H9 (cell line): ENCODE measurements at regions not wholly inside any gene's neighbourhood (a gene's known extent, or its start where the extent isn't known, plus 50 kb on each side); places are given as distances from the start of the nearest gene placed in this dataset.

Experiments used
- DNase-seq: peaks from one replicate; pipeline ENCODE4 v3.0.0-alpha.2; 2017
- H2AFZ ChIP-seq: one replicate; pipeline ENCODE4 v1.6.1; 2013; ENCODE audit warnings: mild to moderate bottlenecking, low read length, control low read depth, moderate library complexity
- H2AK5ac ChIP-seq: 2 replicates; pipeline ENCODE4 v1.6.1; 2013; ENCODE audit warnings: low read length, control low read depth, mixed read lengths; ENCODE audit not compliant: insufficient read length
- H2BK120ac ChIP-seq: one replicate; pipeline ENCODE4 v1.6.1; 2013; ENCODE audit warnings: low read depth, mild to moderate bottlenecking, low read length, control low read depth, inconsistent platforms; ENCODE audit not compliant: poor library complexity, severe bottlenecking
- H2BK12ac ChIP-seq: 2 replicates; pipeline ENCODE4 v1.6.1; 2013; ENCODE audit warnings: low read length, control low read depth, mixed read lengths, low read depth; ENCODE audit not compliant: insufficient read length
- H2BK15ac ChIP-seq: 2 replicates; pipeline ENCODE4 v1.6.1; 2013; ENCODE audit warnings: low read depth, low read length, control low read depth
- H2BK20ac ChIP-seq: one replicate; pipeline ENCODE4 v1.6.1; 2013; ENCODE audit warnings: low read depth, mild to moderate bottlenecking, low read length, control low read depth, inconsistent platforms; ENCODE audit not compliant: poor library complexity, severe bottlenecking
- H2BK5ac ChIP-seq: 2 replicates; pipeline ENCODE4 v1.6.1; 2013; ENCODE audit warnings: low read length, control low read depth, mixed read lengths; ENCODE audit not compliant: insufficient read length
- H3K14ac ChIP-seq: 2 replicates; pipeline ENCODE4 v1.6.1; 2013; ENCODE audit warnings: low read length, control low read depth; ENCODE audit not compliant: insufficient read depth
- H3K18ac ChIP-seq: 2 replicates; pipeline ENCODE4 v1.6.1; 2013; ENCODE audit warnings: low read depth, mild to moderate bottlenecking, mixed read lengths, low read length, control low read depth; ENCODE audit not compliant: insufficient read length
- H3K23ac ChIP-seq: 2 replicates; pipeline ENCODE4 v1.6.1; 2013; ENCODE audit warnings: low read length, control low read depth, mixed read lengths, low read depth; ENCODE audit not compliant: insufficient read length
- H3K23me2 ChIP-seq: 2 replicates; pipeline ENCODE4 v1.6.1; 2013; ENCODE audit warnings: low read depth, mild to moderate bottlenecking, mixed read lengths, low read length, control low read depth; ENCODE audit not compliant: insufficient read length, poor library complexity, severe bottlenecking
- H3K27ac ChIP-seq: 2 replicates; pipeline ENCODE4 v1.5.1; 2013; ENCODE audit warnings: low read length, control low read depth, mixed read lengths, low read depth; ENCODE audit not compliant: insufficient read length
- H3K27me3 ChIP-seq: 2 replicates; pipeline ENCODE4 v1.6.1; 2013; ENCODE audit warnings: low read length, control low read depth, inconsistent platforms; ENCODE audit not compliant: insufficient read depth
- H3K4ac ChIP-seq: 2 replicates; pipeline ENCODE4 v1.6.1; 2013; ENCODE audit warnings: low read depth, mild to moderate bottlenecking, control low read depth, inconsistent platforms, low read length, moderate library complexity
- H3K4me1 ChIP-seq: 2 replicates; pipeline ENCODE4 v1.6.1; 2013; ENCODE audit warnings: low read length, control low read depth, inconsistent platforms; ENCODE audit not compliant: insufficient read depth
- H3K4me2 ChIP-seq: 2 replicates; pipeline ENCODE4 v1.6.1; 2013; ENCODE audit warnings: low read length, control low read depth, mixed read lengths; ENCODE audit not compliant: insufficient read length, insufficient read depth
- H3K56ac ChIP-seq: 2 replicates; pipeline ENCODE4 v1.6.1; 2013; ENCODE audit warnings: low read depth, mild to moderate bottlenecking, mixed read lengths, low read length, control low read depth; ENCODE audit not compliant: insufficient read length
- H3K79me1 ChIP-seq: 2 replicates; pipeline ENCODE4 v1.6.1; 2013; ENCODE audit warnings: low read depth, mild to moderate bottlenecking, moderate library complexity, low read length, control low read depth, inconsistent platforms; ENCODE audit not compliant: insufficient read depth, poor library complexity, severe bottlenecking
- H3K79me2 ChIP-seq: 2 replicates; pipeline ENCODE4 v1.6.1; 2013; ENCODE audit warnings: low read length, control low read depth, inconsistent platforms; ENCODE audit not compliant: insufficient read depth
- H3K9ac ChIP-seq: 2 replicates; pipeline ENCODE4 v1.6.1; 2013; ENCODE audit warnings: low read length, control low read depth, mixed read lengths; ENCODE audit not compliant: insufficient read length; ENCODE audit errors: extremely low read depth
- H3K9me3 ChIP-seq: one replicate; pipeline ENCODE4 v1.6.1; 2013; ENCODE audit warnings: low read depth, low read length, inconsistent platforms; ENCODE audit not compliant: control insufficient read depth
- H3T11ph ChIP-seq: one replicate; pipeline ENCODE4 v1.6.1; 2013; ENCODE audit warnings: mild to moderate bottlenecking, low read length, control low read depth, inconsistent platforms
- H4K20me1 ChIP-seq: one replicate; pipeline ENCODE4 v1.6.1; 2013; ENCODE audit not compliant: control insufficient read depth, insufficient read length, insufficient read depth
- H4K5ac ChIP-seq: 2 replicates; pipeline ENCODE4 v1.6.1; 2013; ENCODE audit warnings: low read depth, mild to moderate bottlenecking, mixed read lengths, low read length, control low read depth; ENCODE audit not compliant: insufficient read length
- H4K8ac ChIP-seq: replicated peaks from 2 replicates; pipeline ENCODE4 v1.6.1; 2013; ENCODE audit warnings: low read length, control low read depth, mixed read lengths, low read depth; ENCODE audit not compliant: insufficient read length
- H4K91ac ChIP-seq: 2 replicates; pipeline ENCODE4 v1.6.1; 2013; ENCODE audit warnings: low read depth, mild to moderate bottlenecking, moderate library complexity, mixed read lengths, low read length, control low read depth; ENCODE audit not compliant: insufficient read length
- H3K27ac Mint-ChIP-seq, 3 experiments: 2 replicates in 2 of 3; 3 replicates in 1 of 3; pipeline ENCODE4 v1.8.0; 2020 to 2021; ENCODE audit warnings: mixed read lengths in 3 of 3, mild to moderate bottlenecking in 1 of 3, moderate library complexity in 1 of 3
- H3K27me3 Mint-ChIP-seq: 2 replicates; pipeline ENCODE4 v1.8.0; 2021; ENCODE audit warnings: low read depth, mild to moderate bottlenecking, moderate library complexity, mixed read lengths
- H3K36me3 Mint-ChIP-seq, 3 experiments: 2 replicates in 2 of 3; 3 replicates in 1 of 3; pipeline ENCODE4 v1.8.0; 2020 to 2021; ENCODE audit warnings: low read depth in 3 of 3, mixed read lengths in 3 of 3; ENCODE audit not compliant: insufficient read depth in 1 of 3
- H3K4me1 Mint-ChIP-seq, 2 experiments: 2 replicates each; pipeline ENCODE4 v1.8.0; 2020; ENCODE audit warnings: mixed read lengths in 2 of 2
- H3K4me3 Mint-ChIP-seq, 2 experiments: 2 replicates in 1 of 2; 3 replicates in 1 of 2; pipeline ENCODE4 v1.8.0; 2020 to 2021; ENCODE audit warnings: mild to moderate bottlenecking in 2 of 2, mixed read lengths in 2 of 2, moderate library complexity in 1 of 2
- H3K9me3 Mint-ChIP-seq, 2 experiments: 2 replicates in 1 of 2; 3 replicates in 1 of 2; pipeline ENCODE4 v1.8.0; 2020; ENCODE audit warnings: mild to moderate bottlenecking in 2 of 2, mixed read lengths in 2 of 2, moderate library complexity in 1 of 2
- WGBS: extraction: QIAGEN DNeasy Blood & Tissue Kit; methylation state at CpG from one replicate; pipeline ENCODE4 v1.1.7; 2013; ENCODE audit warnings: missing lambda C conversion rate, low lambda C conversion rate, mixed read lengths; ENCODE audit not compliant: insufficient read length; ENCODE audit errors: extremely low coverage; 5-methylcytosine and 5-hydroxymethylcytosine counted together
- TF ChIP-seq, protein P1 (sequence below): fragments of 200-600 bp; sonication (generic); conservative IDR thresholded peaks from 3 replicates; pipeline ENCODE4 v1.8.0; 2021; ENCODE audit warnings: antibody characterized with exemption, mild to moderate bottlenecking

DNA sequence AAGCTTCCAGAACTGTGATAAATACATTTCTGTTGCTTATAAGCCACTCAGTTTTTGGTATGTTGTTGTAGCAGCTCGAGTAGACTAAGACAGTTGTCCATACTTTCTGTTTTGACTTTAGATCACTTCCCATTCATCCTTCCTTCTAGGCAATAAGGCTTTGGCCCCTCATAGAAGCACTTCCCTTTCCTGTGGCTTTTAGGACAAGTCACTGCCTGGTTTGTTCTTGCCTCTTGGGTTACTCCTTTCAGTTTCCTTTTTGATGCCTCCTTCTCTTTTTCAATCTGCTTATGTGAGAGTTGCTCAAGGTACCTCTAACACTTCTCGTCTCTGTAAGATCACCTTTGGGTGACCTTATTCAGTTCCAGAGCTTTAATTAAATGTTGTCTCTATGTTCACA is 72.4 kb upstream of the NTRK2 start:
- TF ChIP-seq, protein P1, sequence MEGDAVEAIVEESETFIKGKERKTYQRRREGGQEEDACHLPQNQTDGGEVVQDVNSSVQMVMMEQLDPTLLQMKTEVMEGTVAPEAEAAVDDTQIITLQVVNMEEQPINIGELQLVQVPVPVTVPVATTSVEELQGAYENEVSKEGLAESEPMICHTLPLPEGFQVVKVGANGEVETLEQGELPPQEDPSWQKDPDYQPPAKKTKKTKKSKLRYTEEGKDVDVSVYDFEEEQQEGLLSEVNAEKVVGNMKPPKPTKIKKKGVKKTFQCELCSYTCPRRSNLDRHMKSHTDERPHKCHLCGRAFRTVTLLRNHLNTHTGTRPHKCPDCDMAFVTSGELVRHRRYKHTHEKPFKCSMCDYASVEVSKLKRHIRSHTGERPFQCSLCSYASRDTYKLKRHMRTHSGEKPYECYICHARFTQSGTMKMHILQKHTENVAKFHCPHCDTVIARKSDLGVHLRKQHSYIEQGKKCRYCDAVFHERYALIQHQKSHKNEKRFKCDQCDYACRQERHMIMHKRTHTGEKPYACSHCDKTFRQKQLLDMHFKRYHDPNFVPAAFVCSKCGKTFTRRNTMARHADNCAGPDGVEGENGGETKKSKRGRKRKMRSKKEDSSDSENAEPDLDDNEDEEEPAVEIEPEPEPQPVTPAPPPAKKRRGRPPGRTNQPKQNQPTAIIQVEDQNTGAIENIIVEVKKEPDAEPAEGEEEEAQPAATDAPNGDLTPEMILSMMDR = no peak
- Histone ChIP-seq H3K4me1 (no peaks in the 10 kb centered on the region), H3K56ac (no peak overlapping the region), H3K4ac (no peak overlapping the region), H2BK20ac (no peak overlapping the region), H4K5ac (no peak overlapping the region), H2BK120ac (no peak overlapping the region), H3K18ac (no peak overlapping the region), H2AK5ac (no peak overlapping the region), H2BK5ac (no peak overlapping the region), H3K14ac (no peak overlapping the region), H4K91ac (no peak overlapping the region), H3K9me3 (no peaks in the 10 kb centered on the region), H3K79me2 (no peaks in the 10 kb centered on the region), H4K8ac (no peak overlapping the region), H4K20me1 (no peaks in the 10 kb centered on the region), H2AFZ (no peak overlapping the region), H3K4me2 (no peak overlapping the region), H3K27me3 (no peaks in the 10 kb centered on the region), H3K27ac (no peak overlapping the region), H3K79me1 (no peaks in the 10 kb centered on the region), H3K23ac (no peak overlapping the region), H3K23me2 (no peaks in the 10 kb centered on the region), H2BK15ac (no peak overlapping the region), H3T11ph (no peak overlapping the region), H2BK12ac (no peak overlapping the region), H3K9ac (no peak overlapping the region)
- Mint-ChIP-seq H3K36me3 (no peaks in the 10 kb centered on the region), H3K9me3 (no peaks in the 10 kb centered on the region), H3K4me3 (no peak overlapping the region), H3K27me3 (peaks cover 2% of the 10 kb centered on the region), H3K4me1 (no peaks in the 10 kb centered on the region), H3K27ac (no peak overlapping the region)
- no peak for DNase-seq
- no CpG with 5 or more reads among the region's 2 CpGs for WGBS
